Stomach (tissue), 8 donors: ENCODE measurements at regions not wholly inside any gene's neighbourhood (a gene's known extent, or its start where the extent isn't known, plus 50 kb on each side); places are given as distances from the start of the nearest gene placed in this dataset.

Source experiments
- DNase-seq, 2 donors: peaks; one replicate each; pipeline versions ENCODE4 v3.0.0 to v3.0.0-alpha.2; 2013 to 2019
- H3K27ac ChIP-seq, 5 donors: fragments of 200-600 bp in 4 of 5; sonication (generic) in 4 of 5; one replicate each; pipeline ENCODE4 v1.5.1; 2013 to 2019; ENCODE audit warnings: mild to moderate bottlenecking in 1 of 5, moderate library complexity in 1 of 5
- H3K27me3 ChIP-seq, 3 donors: fragments of 200-600 bp; sonication (generic); one replicate each; pipeline ENCODE4 v1.5.1; 2017 to 2019; ENCODE audit warnings: mixed run types in 1 of 3
- H3K36me3 ChIP-seq, 4 donors: fragments of 200-600 bp; sonication (generic); 1 replicate in 3 of 4; 2 replicates in 1 of 4; pipeline ENCODE4 v1.5.1; 2016 to 2019
- H3K4me1 ChIP-seq, 4 donors: fragments of 200-600 bp; sonication (generic); one replicate each; pipeline ENCODE4 v1.5.1; 2016 to 2019
- H3K4me3 ChIP-seq, 4 donors: fragments of 200-600 bp; sonication (generic) in 3 of 4; one replicate each; pipeline ENCODE4 v1.5.1; 2016 to 2019; ENCODE audit warnings: mild to moderate bottlenecking in 1 of 4
- H3K9me3 ChIP-seq, 4 donors: fragments of 200-600 bp; sonication (generic); one replicate each; pipeline ENCODE4 v1.5.1; 2016 to 2019
- CTCF ChIP-seq, 7 experiments: fragments of 450-650 bp in 4 of 7; fragments of 200-600 bp in 3 of 7; sonication (generic) in 3 of 7; IDR thresholded peaks; one replicate each; pipeline ENCODE4 v1.5.1; 2016 to 2019; ENCODE audit warnings: antibody characterized with exemption in 7 of 7, control low read depth in 2 of 7, mild to moderate bottlenecking in 1 of 7
- EP300 ChIP-seq: sonication (generic); formaldehyde crosslinking; IDR thresholded peaks from one replicate; pipeline ENCODE4 v1.6.1; 2017; ENCODE audit warnings: antibody characterized with exemption
- POLR2A ChIP-seq, 4 donors: fragments of 450-650 bp; IDR thresholded peaks; one replicate each; pipeline ENCODE4 v1.6.1; 2016; ENCODE audit warnings: antibody characterized with exemption in 4 of 4, control low read depth in 2 of 4, mild to moderate bottlenecking in 1 of 4, moderate library complexity in 1 of 4
- POLR2AphosphoS5 ChIP-seq, 3 donors: sonication (generic); formaldehyde crosslinking; IDR thresholded peaks; one replicate each; pipeline ENCODE4 v1.6.1; 2016; ENCODE audit warnings: antibody characterized with exemption in 3 of 3
- WGBS, 5 donors: extraction: QIAGEN DNeasy Blood & Tissue Kit in 3 of 5; methylation state at CpG; one replicate each; pipeline versions ENCODE4 v1.1.5 to v1.1.7; 2013 to 2018; 5-methylcytosine and 5-hydroxymethylcytosine counted together
- intact Hi-C: fragments of 100-400 bp; cut with DNase I; formaldehyde crosslinking; loops from one replicate; pipeline ENCODE4 v1.15.1; 2023; ENCODE audit warnings: low total_unique reads
- donor health status: healthy with polysubstance abuse.
- donor health status: Bipolar disorder and iron deficiency.
- donor health status: healthy.

- H3K36me3 ChIP-seq, result no peaks in the 10 kb centered on the region
- no peak for DNase-seq
- WGBS, 5 donors, result 78 to 89% (median 83%) methylated on average over 5 to 9 of the region's 9 CpGs
- no peak overlapping the region for H3K27ac ChIP-seq
- no peaks in the 10 kb centered on the region for H3K9me3 ChIP-seq
- intact Hi-C loops, result no loop called here
- H3K27me3 ChIP-seq, result peaks cover 0 to 25% (median 0%) of the 10 kb centered on the region in 3 donors
- no peak overlapping the region for H3K4me3 ChIP-seq
- TF ChIP-seq POLR2AphosphoS5 (IDR thresholded peaks at IDR 0.05) (no peak), EP300 (no peak), CTCF (IDR thresholded peaks at IDR 0.05) (no peak), POLR2A (IDR thresholded peaks at IDR 0.05) (no peak)
- no peaks in the 10 kb centered on the region for H3K4me1 ChIP-seq
Observed at GRCh38 chr6:44531442-44532015, 144.0 kb downstream of the CDC5L start.

DNA sequence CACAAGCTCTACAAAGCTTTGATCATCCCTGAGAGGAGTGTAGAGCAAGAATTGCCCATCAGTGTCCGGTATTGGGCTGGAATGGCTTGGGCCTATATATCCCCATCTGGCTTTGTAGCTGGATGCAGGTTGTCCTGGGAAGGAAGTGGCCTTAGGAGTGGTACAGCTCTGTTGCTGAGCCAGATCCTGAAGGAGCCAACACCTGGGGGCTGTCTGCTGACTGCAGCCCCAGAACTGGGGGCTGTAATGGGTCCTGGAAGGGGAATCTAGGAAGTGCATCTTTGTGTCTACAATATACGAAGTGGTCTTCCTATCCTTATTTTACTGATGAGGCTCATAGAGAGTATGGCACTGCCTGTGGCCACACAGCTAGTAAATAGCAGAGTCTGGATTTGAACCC is 145.9 kb downstream of the CDC5L start:
- H3K36me3 ChIP-seq, result no peaks in the 10 kb centered on the region
- no peaks in the 10 kb centered on the region for H3K9me3 ChIP-seq
- no peak overlapping the region for H3K27ac ChIP-seq
- intact Hi-C loops, result no loop called here
- H3K4me3 ChIP-seq, result no peak overlapping the region
- 89 to 100% (median 95%) methylated on average over 2 of the region's 2 CpGs for WGBS, 5 donors
- no peak for TF ChIP-seq POLR2A (IDR thresholded peaks at IDR 0.05)
- DNase-seq, result no peak
- peaks cover 0 to 13% (median 0%) of the 10 kb centered on the region in 3 donors for H3K27me3 ChIP-seq
- H3K4me1 ChIP-seq, result no peaks in the 10 kb centered on the region

- TF ChIP-seq EP300 (no peak), CTCF (IDR thresholded peaks at IDR 0.05) (no peak), POLR2AphosphoS5 (IDR thresholded peaks at IDR 0.05) (no peak), POLR2A (IDR thresholded peaks at IDR 0.05) (no peak)
- H3K36me3 ChIP-seq, result no peaks in the 10 kb centered on the region
- H3K4me3 ChIP-seq, result no peak overlapping the region
- peaks cover 0 to 7% (median 0%) of the 10 kb centered on the region in 3 donors for H3K27me3 ChIP-seq
- intact Hi-C loops, result no loop called here
- no peak for DNase-seq
- no peaks in the 10 kb centered on the region for H3K9me3 ChIP-seq
- no peaks in the 10 kb centered on the region for H3K4me1 ChIP-seq
- WGBS, 5 donors, result 88 to 95% (median 93%) methylated on average over 5 of the region's 5 CpGs
- no peak overlapping the region for H3K27ac ChIP-seq
Observed at GRCh38 chr6:44534291-44534690, 146.8 kb downstream of the CDC5L start.

GRCh38 chr6:44535446-44535845 is 147.9 kb downstream of the CDC5L start:
- WGBS, 5 donors, result 69 to 81% (median 76%) methylated on average over 6 of the region's 6 CpGs
- TF ChIP-seq POLR2AphosphoS5 (IDR thresholded peaks at IDR 0.05) (no peak), CTCF (IDR thresholded peaks at IDR 0.05) (no peak), EP300 (no peak), POLR2A (IDR thresholded peaks at IDR 0.05) (no peak)
- Histone ChIP-seq H3K4me1 (no peaks in the 10 kb centered on the region), H3K27ac (no peak overlapping the region), H3K27me3 (no peaks in the 10 kb centered on the region), H3K4me3 (no peak overlapping the region), H3K36me3 (no peaks in the 10 kb centered on the region), H3K9me3 (no peaks in the 10 kb centered on the region)
- no peak for DNase-seq
- intact Hi-C loops, result no loop called here

GRCh38 chr6:44535967-44536366 is 148.5 kb downstream of the CDC5L start:
- no peaks in the 10 kb centered on the region for H3K36me3 ChIP-seq
- no peak overlapping the region for H3K4me3 ChIP-seq
- 92 to 97% (median 94%) methylated on average over 4 of the region's 4 CpGs for WGBS, 5 donors
- no peaks in the 10 kb centered on the region for H3K27me3 ChIP-seq
- H3K9me3 ChIP-seq, result no peaks in the 10 kb centered on the region
- H3K27ac ChIP-seq, result no peak overlapping the region
- no peak for TF ChIP-seq POLR2AphosphoS5 (IDR thresholded peaks at IDR 0.05)
- TF ChIP-seq POLR2A (IDR thresholded peaks at IDR 0.05), result no peak
- no peak for TF ChIP-seq EP300
- TF ChIP-seq CTCF (IDR thresholded peaks at IDR 0.05), result no peak
- no peaks in the 10 kb centered on the region for H3K4me1 ChIP-seq
- no peak for DNase-seq
- intact Hi-C loops, result no loop called here
